H1 (cell line): ENCODE measurements at regions not wholly inside any gene's neighbourhood (a gene's known extent, or its start where the extent isn't known, plus 50 kb on each side); places are given as distances from the start of the nearest gene placed in this dataset.

Experiments
- ASH2L ChIP-seq: fragments of 200-600, 300-600 bp; sonication (generic); IDR thresholded peaks from one replicate; pipeline ENCODE4 v1.7.1; 2017; ENCODE audit warnings: low read length
- BACH1 ChIP-seq: IDR thresholded peaks from 2 replicates; pipeline ENCODE4 v1.6.1; 2012; ENCODE audit warnings: low read length, improper control_type of control experiment
- CBX8 ChIP-seq: fragments of 300-800, 300-1000 bp; sonication (generic); IDR thresholded peaks from 2 replicates; pipeline ENCODE4 v1.7.1; 2016; ENCODE audit warnings: low read depth, low read length, borderline replicate concordance
- FOSL1 ChIP-seq: IDR thresholded peaks from 2 replicates; pipeline ENCODE4 v1.6.1; 2011; ENCODE audit warnings: mild to moderate bottlenecking, low read depth, low read length, moderate library complexity; ENCODE audit not compliant: insufficient read depth
- KDM4A ChIP-seq: IDR thresholded peaks from one replicate; pipeline ENCODE4 v1.7.1; 2012; ENCODE audit warnings: low read depth, mild to moderate bottlenecking, moderate library complexity, low read length, inconsistent platforms; ENCODE audit not compliant: severe bottlenecking
- SRF ChIP-seq: IDR thresholded peaks from 2 replicates; pipeline ENCODE4 v1.6.1; 2011; ENCODE audit warnings: mild to moderate bottlenecking, low read depth, low read length, moderate library complexity
- ZNF274 ChIP-seq: IDR thresholded peaks from 2 replicates; pipeline ENCODE4 v1.7.0; 2012; ENCODE audit warnings: low read length, borderline replicate concordance; ENCODE audit errors: extremely low read depth

DNA sequence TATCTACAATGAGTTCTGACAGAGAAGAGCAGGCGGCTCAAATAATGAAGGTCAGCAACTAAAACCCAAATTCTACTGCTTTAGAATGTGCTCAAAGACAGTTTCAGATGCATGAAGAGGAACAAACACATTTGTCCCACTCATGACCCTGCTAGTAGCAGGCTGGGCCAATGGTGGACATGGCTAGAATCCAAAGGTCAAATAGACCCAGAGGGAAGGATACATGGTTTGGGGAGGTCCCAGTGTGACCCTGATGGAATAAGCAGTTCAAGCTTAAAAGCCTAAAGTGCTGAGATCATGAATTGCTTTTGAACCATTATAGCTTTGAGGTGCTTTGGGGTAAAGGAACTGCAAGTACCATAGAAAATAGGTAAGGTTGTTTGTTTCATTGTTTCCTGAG is 450.7 kb downstream of the MID1IP1 start (continued):
- TF ChIP-seq SRF (no peak), ZNF274 (no peak), CBX8 (no peak), BACH1 (no peak), FOSL1 (no peak), KDM4A (no peak), ASH2L (no peak)
